NT2/D1 (cell line): ENCODE measurements at regions not wholly inside any gene's neighbourhood (a gene's known extent, or its start where the extent isn't known, plus 50 kb on each side); places are given as distances from the start of the nearest gene placed in this dataset.

Experiments used
- SUZ12 ChIP-seq: IDR thresholded peaks from 2 replicates; pipeline ENCODE4 v1.6.1; 2011; ENCODE audit not compliant: insufficient read length, insufficient read depth; ENCODE audit errors: extremely low read depth
- YY1 ChIP-seq: IDR thresholded peaks from 2 replicates; pipeline ENCODE4 v1.6.1; 2011; ENCODE audit not compliant: insufficient read length, insufficient read depth
- ZNF274 ChIP-seq: IDR thresholded peaks from 2 replicates; pipeline ENCODE4 v1.6.1; 2011; ENCODE audit warnings: mild to moderate bottlenecking, low read depth, low read length

DNA sequence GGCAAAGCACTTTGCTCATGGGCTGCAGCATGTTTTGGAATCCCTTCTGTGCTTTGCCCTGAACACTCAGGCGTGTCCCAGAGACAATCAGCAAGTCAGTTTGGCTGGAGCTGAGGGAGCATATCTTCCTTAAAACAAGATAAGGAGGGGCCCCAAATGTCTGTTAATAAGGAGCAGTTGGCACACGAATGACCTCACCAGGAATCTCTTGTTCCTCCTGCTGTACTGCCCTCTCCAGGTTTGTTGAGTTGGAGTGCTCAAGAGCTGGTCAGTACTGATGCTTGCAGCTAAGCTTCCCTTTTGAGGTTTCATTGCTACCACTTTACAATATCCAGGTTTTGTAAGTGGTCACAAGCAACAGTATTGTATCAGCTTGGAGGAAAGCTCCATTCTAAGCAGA lies 101.3 kb upstream of the EGFLAM start:
- TF ChIP-seq YY1, result no peak
- no peak for TF ChIP-seq ZNF274
- TF ChIP-seq SUZ12, result no peak
